ENCODE measurements at regions not wholly inside any gene's neighbourhood (a gene's known extent, or its start where the extent isn't known, plus 50 kb on each side); places are given as distances from the start of the nearest gene placed in this dataset.

DNA sequence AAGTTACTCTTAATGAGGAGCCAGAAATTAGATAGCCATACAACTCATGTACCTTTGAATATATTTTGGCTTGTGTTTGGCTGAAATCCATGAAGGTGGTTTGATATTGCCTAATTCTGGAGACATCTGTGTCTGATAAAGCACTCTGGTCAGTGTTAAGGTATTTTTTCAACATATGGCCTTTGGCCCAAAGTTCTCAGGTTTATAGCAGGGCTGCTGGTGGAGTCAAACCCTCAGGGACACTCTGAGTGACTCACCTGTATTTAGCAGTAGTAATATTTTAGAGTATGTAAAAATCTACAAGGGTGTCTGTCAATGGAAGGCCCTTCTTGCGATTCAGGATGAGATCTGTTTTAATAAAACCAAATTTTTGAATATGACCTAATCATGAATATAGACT, 666.5 kb downstream of the SLC4A3 start:
- H3K4me1 ChIP-seq (ENCODE audit: insufficient read depth, low read length), result no peaks in the 10 kb centered on the region
- H2BK20ac ChIP-seq (ENCODE audit: low read depth, low read length, poor library complexity, severe bottlenecking), result no peak overlapping the region
- no peak overlapping the region for H3K4ac ChIP-seq (ENCODE audit: low read depth, low read length)
- H3K4me1 Mint-ChIP-seq, result peaks cover 4 to 7% of the 10 kb centered on the region in 2 experiments
- H3T11ph ChIP-seq (ENCODE audit: low read length), result no peak overlapping the region
- H2AFZ ChIP-seq (ENCODE audit: low read length), result no peak overlapping the region
- no peak overlapping the region for H3K56ac ChIP-seq (ENCODE audit: insufficient read length, low read depth, low read length)
- no peak overlapping the region for H3K4me3 Mint-ChIP-seq
- H2BK5ac ChIP-seq (ENCODE audit: insufficient read length, low read length), result no peak overlapping the region
- no CpG with 5 or more reads among the region's 1 CpG for WGBS (ENCODE audit: extremely low coverage, insufficient read length, low lambda C conversion rate)
- H3K9me3 Mint-ChIP-seq, result no peaks in the 10 kb centered on the region; a peak in 2 of 5 replicates
- no peaks in the 10 kb centered on the region; a peak in 1 of 7 replicates for H3K36me3 Mint-ChIP-seq (ENCODE audit: insufficient read depth in 1 of 3, low read depth in 3 of 3)
- no peaks in the 10 kb centered on the region for H3K9me3 ChIP-seq (ENCODE audit: control insufficient read depth, low read depth, low read length)
- H2BK120ac ChIP-seq (ENCODE audit: low read depth, low read length, poor library complexity, severe bottlenecking), result no peak overlapping the region
- H2AK5ac ChIP-seq (ENCODE audit: insufficient read length, low read length), result no peak overlapping the region
- peaks cover 26% of the 10 kb centered on the region for H3K27me3 Mint-ChIP-seq (ENCODE audit: low read depth)
- no peaks in the 10 kb centered on the region for H4K20me1 ChIP-seq (ENCODE audit: control insufficient read depth, insufficient read depth, insufficient read length)
- no peak overlapping the region for H3K14ac ChIP-seq (ENCODE audit: insufficient read depth, low read length)
- no peak overlapping the region for H4K91ac ChIP-seq (ENCODE audit: insufficient read length, low read depth, low read length)
- no peak overlapping the region for H3K9ac ChIP-seq (ENCODE audit: extremely low read depth, insufficient read length, low read length)
- H2BK15ac ChIP-seq (ENCODE audit: low read depth, low read length), result no peak overlapping the region
- H3K79me1 ChIP-seq (ENCODE audit: insufficient read depth, low read depth, low read length, poor library complexity, severe bottlenecking), result no peaks in the 10 kb centered on the region
- no peak overlapping the region for H3K27ac ChIP-seq (ENCODE audit: insufficient read length, low read depth, low read length)
- H3K4me2 ChIP-seq (ENCODE audit: insufficient read depth, insufficient read length, low read length), result no peak overlapping the region
- no peak for DNase-seq
- no peak overlapping the region for H4K5ac ChIP-seq (ENCODE audit: insufficient read length, low read depth, low read length)
- no peak overlapping the region for H2BK12ac ChIP-seq (ENCODE audit: insufficient read length, low read depth, low read length)
- no peak overlapping the region for H3K18ac ChIP-seq (ENCODE audit: insufficient read length, low read depth, low read length)
- no peaks in the 10 kb centered on the region for H3K23me2 ChIP-seq (ENCODE audit: insufficient read length, low read depth, low read length, poor library complexity, severe bottlenecking)
- H3K23ac ChIP-seq (ENCODE audit: insufficient read length, low read depth, low read length), result no peak overlapping the region
- TF ChIP-seq, protein P1, sequence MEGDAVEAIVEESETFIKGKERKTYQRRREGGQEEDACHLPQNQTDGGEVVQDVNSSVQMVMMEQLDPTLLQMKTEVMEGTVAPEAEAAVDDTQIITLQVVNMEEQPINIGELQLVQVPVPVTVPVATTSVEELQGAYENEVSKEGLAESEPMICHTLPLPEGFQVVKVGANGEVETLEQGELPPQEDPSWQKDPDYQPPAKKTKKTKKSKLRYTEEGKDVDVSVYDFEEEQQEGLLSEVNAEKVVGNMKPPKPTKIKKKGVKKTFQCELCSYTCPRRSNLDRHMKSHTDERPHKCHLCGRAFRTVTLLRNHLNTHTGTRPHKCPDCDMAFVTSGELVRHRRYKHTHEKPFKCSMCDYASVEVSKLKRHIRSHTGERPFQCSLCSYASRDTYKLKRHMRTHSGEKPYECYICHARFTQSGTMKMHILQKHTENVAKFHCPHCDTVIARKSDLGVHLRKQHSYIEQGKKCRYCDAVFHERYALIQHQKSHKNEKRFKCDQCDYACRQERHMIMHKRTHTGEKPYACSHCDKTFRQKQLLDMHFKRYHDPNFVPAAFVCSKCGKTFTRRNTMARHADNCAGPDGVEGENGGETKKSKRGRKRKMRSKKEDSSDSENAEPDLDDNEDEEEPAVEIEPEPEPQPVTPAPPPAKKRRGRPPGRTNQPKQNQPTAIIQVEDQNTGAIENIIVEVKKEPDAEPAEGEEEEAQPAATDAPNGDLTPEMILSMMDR (conservative IDR thresholded peaks at IDR 0.05), result no peak
- no peaks in the 10 kb centered on the region for H3K27me3 ChIP-seq (ENCODE audit: insufficient read depth, low read length)
- H3K27ac Mint-ChIP-seq, result no peak overlapping the region
- H3K79me2 ChIP-seq (ENCODE audit: insufficient read depth, low read length), result no peaks in the 10 kb centered on the region
- H4K8ac ChIP-seq (replicated peaks; ENCODE audit: insufficient read length, low read depth, low read length), result no peak overlapping the region
